HepG2 (cell line): ENCODE measurements at regions not wholly inside any gene's neighbourhood (a gene's known extent, or its start where the extent isn't known, plus 50 kb on each side); places are given as distances from the start of the nearest gene placed in this dataset.

Experiments
- ATAC-seq: fragments of 200-7000 bp; cut with Tn5 transposase; 3 replicates; pipeline ENCODE4 v1.9.1; 2020; ENCODE audit warnings: mild to moderate bottlenecking, moderate library complexity
- BruUV-seq: library from RNA; stranded (reverse); fragments of 400-500 nt; replicated peaks from 2 replicates; lab custom pipeline; 2021; lab: Mats Ljungman, UMichigan
- CTCF ChIA-PET: fragments of 300-600 bp; formaldehyde crosslinking; extraction: SDS; loops from one replicate; lab custom pipeline; 2021; ENCODE audit warnings: low total read pairs, inconsistent platforms, low intra/inter-chr PET ratio; lab: Yijun Ruan, JAX
- POLR2A ChIA-PET: fragments of 350-600 bp; sonication (Branson Sonifier 250); formaldehyde crosslinking; loops from one replicate; lab custom pipeline; 2020; ENCODE audit warnings: antibody characterized with exemption, inconsistent platforms; lab: Yijun Ruan, JAX
- DNase-seq: peaks from one replicate; pipeline ENCODE4 v3.0.0-alpha.2; 2015; ENCODE audit warnings: low spot score
- FAIRE-seq: peaks from 3 replicates; lab custom pipeline; 2011; peaks lifted over from hg19 to GRCh38; lab: Jason Lieb, UNC
- H2AFZ ChIP-seq: one replicate; pipeline ENCODE4 v1.6.1; 2011; ENCODE audit warnings: low read length, inconsistent platforms
- H3K27ac ChIP-seq: fragments of 300-600 bp; 3 replicates; pipeline ENCODE4 v1.8.0; 2011; ENCODE audit warnings: mixed run types, mild to moderate bottlenecking, mixed read lengths, low read length, inconsistent platforms; ENCODE audit not compliant: insufficient read depth; ENCODE audit errors: extremely low read length
- H3K27me3 ChIP-seq, 2 experiments: fragments of 200-600 bp in 1 of 2; 2 replicates in 1 of 2; 3 replicates in 1 of 2; pipeline versions ENCODE4 v1.6.0 to v1.8.0; 2011; ENCODE audit warnings: low read length in 2 of 2, mild to moderate bottlenecking in 2 of 2, moderate library complexity in 2 of 2, inconsistent platforms in 1 of 2; ENCODE audit not compliant: insufficient read depth in 2 of 2, control insufficient read depth in 1 of 2
- H3K36me3 ChIP-seq, 2 experiments: fragments of 200-600 bp in 1 of 2; replicated peaks in 1 of 2; 2 replicates in 1 of 2; 3 replicates in 1 of 2; pipeline versions ENCODE4 v1.5.1 to v1.8.0; 2011; ENCODE audit warnings: low read length in 2 of 2, inconsistent platforms in 1 of 2; ENCODE audit not compliant: insufficient read depth in 2 of 2, control insufficient read depth in 1 of 2
- H3K4me1 ChIP-seq: 2 replicates; pipeline ENCODE4 v1.5.1; 2012; ENCODE audit warnings: low read length, inconsistent platforms; ENCODE audit not compliant: insufficient read depth
- H3K4me2 ChIP-seq: 2 replicates; pipeline ENCODE4 v1.6.0; 2011; ENCODE audit warnings: low read depth, low read length, inconsistent platforms
- H3K4me3 ChIP-seq, 3 experiments: fragments of 200-600 bp in 1 of 3; sonication (generic), shearing (Covaris generic) in 1 of 3; replicated peaks in 1 of 3; 2 replicates each; pipeline ENCODE4 v1.5.1; 2011 to 2016; ENCODE audit warnings: low read length in 3 of 3, inconsistent platforms in 2 of 3, low read depth in 2 of 3, mild to moderate bottlenecking in 2 of 3, control low read depth in 1 of 3, mixed read lengths in 1 of 3; ENCODE audit not compliant: insufficient read depth in 1 of 3
- H3K79me2 ChIP-seq: one replicate; pipeline ENCODE4 v1.6.1; 2011; ENCODE audit warnings: low read length, inconsistent platforms; ENCODE audit not compliant: insufficient read depth
- H3K9ac ChIP-seq: 2 replicates; pipeline ENCODE4 v1.6.0; 2011; ENCODE audit warnings: mild to moderate bottlenecking, low read depth, low read length, inconsistent platforms; ENCODE audit not compliant: insufficient read depth
- H3K9me3 ChIP-seq: 2 replicates; pipeline ENCODE4 v1.5.1; 2012; ENCODE audit warnings: mild to moderate bottlenecking, low read length
- H4K20me1 ChIP-seq: 2 replicates; pipeline ENCODE4 v1.6.0; 2011; ENCODE audit warnings: inconsistent platforms, mild to moderate bottlenecking, low read length, moderate library complexity; ENCODE audit not compliant: insufficient read depth
- HNRNPL ChIP-seq: fragments of 200-400 bp; formaldehyde crosslinking; IDR thresholded peaks from 2 replicates; pipeline ENCODE4 v1.6.1; 2017; ENCODE audit warnings: mild to moderate bottlenecking, low read depth, low read length
- JARID2 ChIP-seq: sonication (generic); formaldehyde crosslinking; IDR thresholded peaks from 2 replicates; pipeline ENCODE4 v1.8.1; 2023; ENCODE audit warnings: missing genetic modification reagents, inconsistent platforms; ENCODE audit not compliant: insufficient replicate concordance
- NCOA1 ChIP-seq: sonication (generic); formaldehyde crosslinking; IDR thresholded peaks from 2 replicates; pipeline ENCODE4 v1.9.0; 2021; ENCODE audit warnings: missing genetic modification reagents
- PRPF4 ChIP-seq: fragments of 200-400 bp; formaldehyde crosslinking; IDR thresholded peaks from 2 replicates; pipeline ENCODE4 v1.6.1; 2016; ENCODE audit warnings: low read length, low read depth; ENCODE audit not compliant: poor library complexity, severe bottlenecking
- SALL2 ChIP-seq: sonication (generic); formaldehyde crosslinking; IDR thresholded peaks from 2 replicates; pipeline ENCODE4 v1.8.1; 2023; ENCODE audit warnings: mild to moderate bottlenecking, missing genetic modification reagents, inconsistent platforms
- TEAD2 ChIP-seq: sonication (generic); formaldehyde crosslinking; IDR thresholded peaks from 2 replicates; pipeline ENCODE4 v1.9.0; 2021; ENCODE audit warnings: missing genetic modification reagents
- XBP1 ChIP-seq: sonication (generic); formaldehyde crosslinking; IDR thresholded peaks from 2 replicates; pipeline ENCODE4 v1.5.0; 2020; ENCODE audit warnings: missing genetic modification reagents
- ZNF160 ChIP-seq: sonication (generic); formaldehyde crosslinking; IDR thresholded peaks from 2 replicates; pipeline ENCODE4 v1.8.0; 2022; ENCODE audit warnings: mild to moderate bottlenecking, inconsistent platforms, missing genetic modification reagents
- ZNF33A ChIP-seq: sonication (generic); formaldehyde crosslinking; IDR thresholded peaks from 2 replicates; pipeline ENCODE4 v1.5.1; 2020; ENCODE audit warnings: missing genetic modification reagents, mild to moderate bottlenecking, moderate library complexity, borderline replicate concordance
- ZNF775 ChIP-seq: sonication (generic); formaldehyde crosslinking; IDR thresholded peaks from 2 replicates; pipeline ENCODE4 v1.4.0; 2020; ENCODE audit warnings: missing genetic modification reagents, mild to moderate bottlenecking, moderate library complexity, borderline replicate concordance
- WGBS: methylation state at CpG from one replicate; pipeline ENCODE4 v1.1.6; 2017; ENCODE audit warnings: low lambda C conversion rate; 5-methylcytosine and 5-hydroxymethylcytosine counted together
- in situ Hi-C: cut with HindIII; loops from 2 replicates; pipeline ENCODE4 v1.10.0; 2017; ENCODE audit warnings: low pct_unique_long_range_greater_than_20kb; ENCODE audit not compliant: extremely low pct_ligation_motif_present
- intact Hi-C: fragments of 100-400 bp; cut with micrococcal nuclease; formaldehyde crosslinking; loops from one replicate; pipeline ENCODE4 v1.10.0; 2022; ENCODE audit not compliant: unreplicated experiment
- TF ChIP-seq, protein P1 (sequence below): sonication (generic); formaldehyde crosslinking; IDR thresholded peaks from 2 replicates; pipeline ENCODE4 v1.4.0; 2020; ENCODE audit warnings: missing genetic modification reagents

DNA sequence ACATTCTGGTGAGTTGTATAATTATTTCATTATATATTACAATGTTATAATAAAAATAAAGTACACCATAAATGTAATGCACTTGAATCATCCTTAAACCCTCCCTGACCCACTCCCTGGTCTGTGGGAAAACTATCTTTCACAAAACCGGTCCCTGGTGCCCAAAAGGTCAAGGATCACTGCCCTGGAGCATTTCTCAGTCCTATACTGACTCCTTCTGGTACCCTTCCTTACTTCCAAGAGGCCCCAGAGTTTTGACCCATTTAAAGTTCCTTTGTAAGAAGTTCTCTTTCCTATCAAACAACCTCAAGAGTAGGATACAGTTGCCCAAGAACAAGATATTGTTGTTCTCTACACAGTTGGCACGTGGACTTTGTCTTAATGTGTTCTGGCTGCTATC, 88.9 kb upstream of the TRPM3 start (continued):
- no peak for TF ChIP-seq ZNF775 (CRISPR knock-in tag)
- TF ChIP-seq, protein P1, sequence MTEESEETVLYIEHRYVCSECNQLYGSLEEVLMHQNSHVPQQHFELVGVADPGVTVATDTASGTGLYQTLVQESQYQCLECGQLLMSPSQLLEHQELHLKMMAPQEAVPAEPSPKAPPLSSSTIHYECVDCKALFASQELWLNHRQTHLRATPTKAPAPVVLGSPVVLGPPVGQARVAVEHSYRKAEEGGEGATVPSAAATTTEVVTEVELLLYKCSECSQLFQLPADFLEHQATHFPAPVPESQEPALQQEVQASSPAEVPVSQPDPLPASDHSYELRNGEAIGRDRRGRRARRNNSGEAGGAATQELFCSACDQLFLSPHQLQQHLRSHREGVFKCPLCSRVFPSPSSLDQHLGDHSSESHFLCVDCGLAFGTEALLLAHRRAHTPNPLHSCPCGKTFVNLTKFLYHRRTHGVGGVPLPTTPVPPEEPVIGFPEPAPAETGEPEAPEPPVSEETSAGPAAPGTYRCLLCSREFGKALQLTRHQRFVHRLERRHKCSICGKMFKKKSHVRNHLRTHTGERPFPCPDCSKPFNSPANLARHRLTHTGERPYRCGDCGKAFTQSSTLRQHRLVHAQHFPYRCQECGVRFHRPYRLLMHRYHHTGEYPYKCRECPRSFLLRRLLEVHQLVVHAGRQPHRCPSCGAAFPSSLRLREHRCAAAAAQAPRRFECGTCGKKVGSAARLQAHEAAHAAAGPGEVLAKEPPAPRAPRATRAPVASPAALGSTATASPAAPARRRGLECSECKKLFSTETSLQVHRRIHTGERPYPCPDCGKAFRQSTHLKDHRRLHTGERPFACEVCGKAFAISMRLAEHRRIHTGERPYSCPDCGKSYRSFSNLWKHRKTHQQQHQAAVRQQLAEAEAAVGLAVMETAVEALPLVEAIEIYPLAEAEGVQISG (CRISPR knock-in tag) = no peak

DNA sequence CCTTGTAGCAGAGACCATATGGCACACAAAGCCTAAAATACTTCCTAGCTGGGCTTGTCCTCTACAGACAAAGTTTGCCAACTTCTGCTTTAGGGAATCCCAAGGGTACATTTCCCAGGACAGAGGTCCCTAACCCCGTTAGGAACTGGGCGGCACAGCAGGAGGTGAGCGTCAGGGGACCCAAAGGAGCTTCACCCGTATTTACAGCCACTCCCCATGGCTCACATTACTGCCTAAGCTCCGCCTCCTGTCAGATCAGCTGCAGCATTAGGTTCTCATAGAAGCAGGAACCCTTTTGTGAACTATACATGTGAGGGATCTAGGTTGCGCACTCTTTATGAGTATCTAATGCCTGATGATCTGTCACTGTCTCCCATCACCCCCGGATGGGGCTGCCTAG, 88.5 kb upstream of the TRPM3 start:
- H3K9ac ChIP-seq = no peak overlapping the region
- intact Hi-C loops = loop anchor here (1.0 kb wide), 1 partner anchor 285 kb away; no protein-coding TSS in a partner anchor
- H3K79me2 ChIP-seq = no peaks in the 10 kb centered on the region
- H3K36me3 ChIP-seq = no peaks in the 10 kb centered on the region
- no peak for TF ChIP-seq SALL2 (CRISPR knock-in tag)
- no peak for TF ChIP-seq TEAD2
- TF ChIP-seq XBP1 (CRISPR knock-in tag) = no peak
- TF ChIP-seq JARID2 = no peak
- TF ChIP-seq NCOA1 (CRISPR knock-in tag) = no peak
- TF ChIP-seq HNRNPL = no peak
- TF ChIP-seq ZNF775 (CRISPR knock-in tag) = no peak
- TF ChIP-seq ZNF160 = no peak
- no peak for TF ChIP-seq PRPF4
- no peak for TF ChIP-seq ZNF33A (CRISPR knock-in tag)
- TF ChIP-seq, all 625 proteins: peak for 0
- WGBS = 58% methylated on average over 2 of the region's 7 CpGs
- CTCF ChIA-PET = no interaction called here
- H4K20me1 ChIP-seq = no peaks in the 10 kb centered on the region
- peaks cover 18% of the 10 kb centered on the region for H3K9me3 ChIP-seq
- FAIRE-seq (no peak), DNase-seq (no peak), ATAC-seq (no peak)
- H3K27me3 ChIP-seq = no peaks in the 10 kb centered on the region
- POLR2A ChIA-PET = no interaction called here
- no peak overlapping the region for H3K4me2 ChIP-seq
- H3K4me3 ChIP-seq = no peak overlapping the region
- no TSS peak for BruUV-seq
- H3K27ac ChIP-seq = no peak overlapping the region
- no peaks in the 10 kb centered on the region for H3K4me1 ChIP-seq
- no peak overlapping the region for H2AFZ ChIP-seq
- in situ Hi-C loops = no loop called here
